ENCODE measurements at regions not wholly inside any gene's neighbourhood (a gene's known extent, or its start where the extent isn't known, plus 50 kb on each side); places are given as distances from the start of the nearest gene placed in this dataset.

DNA sequence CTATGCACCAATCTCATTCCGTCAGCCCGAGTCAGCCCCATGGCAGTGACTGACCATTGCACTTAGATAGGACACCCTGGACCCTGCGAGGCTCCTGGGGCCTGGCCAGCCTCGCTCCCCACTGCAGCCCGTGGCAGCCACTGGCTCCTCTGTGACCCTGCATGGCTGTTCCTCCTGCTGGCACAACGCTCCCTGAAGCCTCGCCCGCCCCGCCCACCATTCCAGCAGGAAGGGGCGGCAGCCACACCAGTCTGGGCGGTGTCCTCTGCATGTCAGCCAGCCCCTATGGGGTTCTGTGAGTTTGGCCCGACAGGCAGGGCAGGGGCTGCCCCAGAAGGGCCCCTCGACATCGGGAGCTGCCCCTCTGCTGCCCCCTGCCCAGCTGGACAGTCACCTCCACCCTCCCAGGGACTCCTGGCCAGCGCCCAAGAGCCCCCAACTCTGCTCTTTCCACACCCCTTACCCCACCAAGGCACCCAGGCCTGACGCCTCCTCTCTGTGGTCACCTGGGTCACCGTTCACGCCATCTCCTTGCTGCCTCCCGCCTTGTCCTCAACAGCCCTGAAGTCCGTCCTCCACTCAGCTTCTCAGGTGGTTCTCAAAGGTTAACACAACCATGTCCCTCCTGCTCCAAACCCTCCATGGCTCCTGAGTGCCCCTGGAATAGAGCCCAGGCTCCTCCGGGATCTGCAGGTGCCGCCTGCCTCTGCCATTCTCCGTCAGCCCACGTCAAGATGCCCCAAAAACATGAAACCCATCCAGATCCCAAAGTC lies 103.5 kb downstream of the MICALL2 start:
- no peak for TF ChIP-seq TAF1 (IDR thresholded peaks at IDR 0.05; ENCODE audit: low read depth, low read length)
- TF ChIP-seq POLR2A (IDR thresholded peaks at IDR 0.05; ENCODE audit: low read depth, low read length), result no peak

All from GM12891 (cell line).